ENCODE measurements at regions not wholly inside any gene's neighbourhood (a gene's known extent, or its start where the extent isn't known, plus 50 kb on each side); places are given as distances from the start of the nearest gene placed in this dataset.

GRCh38 chr3:151935446-151935845 is 62.0 kb downstream of the SUCNR1 start:
- DNase-seq (ENCODE audit: extremely low spot score): no peak
- ChIA-PET POLR2A (no interaction called here), CTCF (no interaction called here)
- TF ChIP-seq FOXA1 (IDR thresholded peaks at IDR 0.05): no peak
- TF ChIP-seq NFRKB (IDR thresholded peaks at IDR 0.05): no peak
- TF ChIP-seq ELF4 (IDR thresholded peaks at IDR 0.05): no peak
- TF ChIP-seq ZNF384 (IDR thresholded peaks at IDR 0.05): no peak
- no peak for TF ChIP-seq FOXK2 (IDR thresholded peaks at IDR 0.05)
- TF ChIP-seq ARNT (IDR thresholded peaks at IDR 0.05): no peak
- TF ChIP-seq L3MBTL2 (conservative IDR thresholded peaks at IDR 0.05): no peak

DNA sequence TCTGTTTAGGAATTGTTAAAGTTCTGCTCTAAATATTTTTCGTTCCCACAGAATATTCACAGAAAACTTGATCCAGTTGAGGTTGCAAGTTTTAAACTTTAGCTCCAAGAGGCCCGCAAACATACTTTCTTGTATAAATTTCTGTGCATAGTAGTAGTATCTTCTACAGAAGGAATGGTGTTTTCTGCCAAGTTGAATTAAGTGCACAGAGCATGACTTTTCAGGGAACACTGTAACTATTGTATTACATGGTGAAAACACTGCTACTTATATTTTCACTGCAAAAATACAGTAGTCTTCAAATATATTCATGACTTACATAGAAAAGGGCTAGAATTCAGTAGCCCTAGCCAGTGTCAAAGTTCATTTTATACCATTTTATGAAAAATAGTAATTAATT is 67.0 kb downstream of the SUCNR1 start:
- DNase-seq (ENCODE audit: extremely low spot score): no peak
- ChIA-PET CTCF (no interaction called here), POLR2A (no interaction called here)
- TF ChIP-seq CTBP1 (IDR thresholded peaks at IDR 0.05; ENCODE audit: borderline replicate concordance) (no peak), LEF1 (IDR thresholded peaks at IDR 0.05; ENCODE audit: borderline replicate concordance) (no peak), HDGF (IDR thresholded peaks at IDR 0.05; ENCODE audit: borderline replicate concordance) (no peak), ELF4 (IDR thresholded peaks at IDR 0.05) (no peak), NFRKB (IDR thresholded peaks at IDR 0.05) (no peak), ZNF384 (IDR thresholded peaks at IDR 0.05) (no peak), FOXK2 (IDR thresholded peaks at IDR 0.05) (no peak), ARNT (IDR thresholded peaks at IDR 0.05) (no peak), BHLHE40 (IDR thresholded peaks at IDR 0.05; ENCODE audit: borderline replicate concordance) (no peak), L3MBTL2 (conservative IDR thresholded peaks at IDR 0.05) (no peak), FOXA1 (IDR thresholded peaks at IDR 0.05) (no peak), TARDBP (IDR thresholded peaks at IDR 0.05) (no peak)
- TF ChIP-seq, protein P1, sequence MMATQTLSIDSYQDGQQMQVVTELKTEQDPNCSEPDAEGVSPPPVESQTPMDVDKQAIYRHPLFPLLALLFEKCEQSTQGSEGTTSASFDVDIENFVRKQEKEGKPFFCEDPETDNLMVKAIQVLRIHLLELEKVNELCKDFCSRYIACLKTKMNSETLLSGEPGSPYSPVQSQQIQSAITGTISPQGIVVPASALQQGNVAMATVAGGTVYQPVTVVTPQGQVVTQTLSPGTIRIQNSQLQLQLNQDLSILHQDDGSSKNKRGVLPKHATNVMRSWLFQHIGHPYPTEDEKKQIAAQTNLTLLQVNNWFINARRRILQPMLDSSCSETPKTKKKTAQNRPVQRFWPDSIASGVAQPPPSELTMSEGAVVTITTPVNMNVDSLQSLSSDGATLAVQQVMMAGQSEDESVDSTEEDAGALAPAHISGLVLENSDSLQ (IDR thresholded peaks at IDR 0.05): no peak

- TF ChIP-seq FOXM1 (IDR thresholded peaks at IDR 0.05; ENCODE audit: borderline replicate concordance) (no peak), L3MBTL2 (conservative IDR thresholded peaks at IDR 0.05) (no peak)
- TF ChIP-seq, protein P1 (IDR thresholded peaks at IDR 0.05): no peak
- DNase-seq (ENCODE audit: extremely low spot score): no peak
- ChIA-PET CTCF (no interaction called here), POLR2A (no interaction called here)
Observed at GRCh38 chr3:151943539-151943938, 70.1 kb downstream of the SUCNR1 start.

DNA sequence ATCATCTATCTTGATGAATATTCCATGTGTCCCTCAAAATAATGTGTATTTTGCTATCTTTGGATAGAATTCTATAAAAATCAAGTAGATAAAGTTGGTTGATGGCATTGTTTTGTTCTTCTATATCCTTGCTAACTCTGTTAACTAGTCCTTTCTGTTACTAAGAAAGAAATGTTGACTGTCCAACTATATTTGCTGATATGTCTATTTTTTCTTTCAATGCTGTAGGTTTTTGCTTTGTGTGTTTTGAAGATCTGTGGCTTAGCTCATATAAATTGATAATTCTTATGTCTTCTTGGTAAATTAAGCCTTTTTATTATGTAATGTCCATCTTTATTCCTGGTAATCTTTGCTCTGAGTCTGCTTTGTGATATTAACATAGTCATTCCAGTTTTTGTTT is 70.9 kb downstream of the SUCNR1 start:
- TF ChIP-seq CTBP1 (IDR thresholded peaks at IDR 0.05; ENCODE audit: borderline replicate concordance) (no peak), NFRKB (IDR thresholded peaks at IDR 0.05) (no peak), SP1 (IDR thresholded peaks at IDR 0.05) (no peak), HDGF (IDR thresholded peaks at IDR 0.05; ENCODE audit: borderline replicate concordance) (no peak), TARDBP (IDR thresholded peaks at IDR 0.05) (no peak)
- POLR2A ChIA-PET: no interaction called here
- CTCF ChIA-PET: no interaction called here
- no peak for DNase-seq (ENCODE audit: extremely low spot score)

DNA sequence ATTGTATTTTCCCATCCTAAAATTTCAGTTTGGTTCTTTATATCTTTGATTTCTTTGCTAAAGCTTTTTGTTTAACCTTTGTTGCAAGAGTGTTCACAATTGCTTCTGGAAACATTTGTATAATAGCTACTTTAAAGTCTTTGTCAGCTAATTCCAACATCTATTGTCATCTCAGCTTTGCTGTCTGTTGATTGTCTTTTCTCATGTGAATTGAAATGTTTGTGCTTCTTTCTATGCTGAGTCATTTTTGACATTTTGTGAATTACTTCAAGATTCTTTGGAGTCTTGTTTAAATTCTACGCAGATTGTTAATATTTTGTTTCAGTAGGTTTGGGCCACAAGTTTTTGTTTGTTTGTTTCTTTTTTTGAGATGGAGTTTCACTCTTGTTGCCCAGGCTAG is 73.2 kb downstream of the SUCNR1 start:
- ChIA-PET POLR2A (no interaction called here), CTCF (no interaction called here)
- TF ChIP-seq TARDBP (IDR thresholded peaks at IDR 0.05) (no peak), NFRKB (IDR thresholded peaks at IDR 0.05) (no peak), ZNF384 (IDR thresholded peaks at IDR 0.05) (no peak), ELF4 (IDR thresholded peaks at IDR 0.05) (no peak), FOXA1 (IDR thresholded peaks at IDR 0.05) (no peak), LEF1 (IDR thresholded peaks at IDR 0.05; ENCODE audit: borderline replicate concordance) (no peak), ARNT (IDR thresholded peaks at IDR 0.05) (no peak)
- DNase-seq (ENCODE audit: extremely low spot score): no peak

DNA sequence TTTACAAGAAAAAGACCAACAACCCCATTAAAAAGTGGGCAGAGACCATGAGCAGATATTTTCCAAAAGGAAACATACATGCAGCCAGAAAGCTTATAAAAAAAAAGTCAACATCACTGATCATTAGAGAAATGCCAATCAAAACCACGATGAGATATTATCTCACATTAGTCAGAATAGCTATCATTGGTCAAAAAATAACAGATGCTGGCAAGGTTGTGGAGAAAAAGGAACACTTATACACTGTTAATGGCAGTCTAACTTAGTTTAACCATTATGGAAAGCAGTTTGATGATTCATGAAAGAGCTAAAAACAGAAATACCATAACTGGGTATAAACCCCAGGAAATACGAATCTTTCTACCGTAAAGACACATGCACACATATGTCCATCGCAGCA is 76.3 kb downstream of the SUCNR1 start:
- no peak for DNase-seq (ENCODE audit: extremely low spot score)
- CTCF ChIA-PET: interaction anchor here (0.7 kb wide), 1 partner anchor 255 kb away, joined by 5 read pairs; no protein-coding TSS in a partner anchor
- TF ChIP-seq FOXK2 (IDR thresholded peaks at IDR 0.05) (no peak), FOXA1 (IDR thresholded peaks at IDR 0.05) (no peak), ELF4 (IDR thresholded peaks at IDR 0.05) (no peak), SP1 (IDR thresholded peaks at IDR 0.05) (no peak), BHLHE40 (IDR thresholded peaks at IDR 0.05; ENCODE audit: borderline replicate concordance) (no peak), LEF1 (IDR thresholded peaks at IDR 0.05; ENCODE audit: borderline replicate concordance) (no peak), L3MBTL2 (conservative IDR thresholded peaks at IDR 0.05) (no peak), CTBP1 (IDR thresholded peaks at IDR 0.05; ENCODE audit: borderline replicate concordance) (no peak), HDGF (IDR thresholded peaks at IDR 0.05; ENCODE audit: borderline replicate concordance) (no peak), ZNF384 (IDR thresholded peaks at IDR 0.05) (no peak), SUZ12 (IDR thresholded peaks at IDR 0.05) (no peak), ARNT (IDR thresholded peaks at IDR 0.05) (no peak)
- POLR2A ChIA-PET: no interaction called here

DNA sequence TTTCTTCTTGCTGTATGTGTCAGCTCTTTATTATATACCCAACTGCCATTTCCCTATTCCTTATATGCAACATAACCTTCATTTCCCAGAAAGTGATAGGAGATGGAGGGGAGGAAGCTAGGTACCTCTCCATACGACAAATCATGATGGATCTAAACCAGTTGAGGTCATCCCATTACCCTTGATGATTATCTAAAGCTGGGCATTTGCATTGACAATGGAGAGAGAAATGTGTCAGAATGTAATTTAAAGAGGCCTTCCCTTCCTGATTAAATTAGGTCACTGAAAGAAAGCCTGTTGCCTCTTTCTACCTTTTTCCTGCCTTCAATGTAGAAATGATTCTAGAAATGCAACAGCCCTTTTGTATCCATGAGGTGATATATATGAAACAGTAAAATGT is 81.9 kb downstream of the SUCNR1 start:
- ChIA-PET CTCF (no interaction called here), POLR2A (no interaction called here)
- DNase-seq (ENCODE audit: extremely low spot score): no peak
- TF ChIP-seq L3MBTL2 (conservative IDR thresholded peaks at IDR 0.05) (no peak), LEF1 (IDR thresholded peaks at IDR 0.05; ENCODE audit: borderline replicate concordance) (no peak), NFRKB (IDR thresholded peaks at IDR 0.05) (no peak), SUZ12 (IDR thresholded peaks at IDR 0.05) (no peak), ARNT (IDR thresholded peaks at IDR 0.05) (no peak), ELF4 (IDR thresholded peaks at IDR 0.05) (no peak), FOXA1 (IDR thresholded peaks at IDR 0.05) (no peak), HDGF (IDR thresholded peaks at IDR 0.05; ENCODE audit: borderline replicate concordance) (no peak), BHLHE40 (IDR thresholded peaks at IDR 0.05; ENCODE audit: borderline replicate concordance) (no peak), SP1 (IDR thresholded peaks at IDR 0.05) (no peak), FOXM1 (IDR thresholded peaks at IDR 0.05; ENCODE audit: borderline replicate concordance) (no peak), TARDBP (IDR thresholded peaks at IDR 0.05) (no peak)
- TF ChIP-seq, protein P1 (IDR thresholded peaks at IDR 0.05): no peak

All from HEK293T (cell line).